GM13976 (cell line): ENCODE measurements at regions not wholly inside any gene's neighbourhood (a gene's known extent, or its start where the extent isn't known, plus 50 kb on each side); places are given as distances from the start of the nearest gene placed in this dataset.

ENCODE experiments used
- DNase-seq: peaks from one replicate; pipeline ENCODE4 v3.0.0; 2012; ENCODE audit warnings: low spot score
- CTCF ChIP-seq: IDR thresholded peaks from 2 replicates; pipeline ENCODE4 v1.5.1; 2012; ENCODE audit warnings: borderline replicate concordance, mild to moderate bottlenecking; ENCODE audit not compliant: insufficient read depth; ENCODE audit errors: extremely low read depth, missing control alignments, control extremely low read depth
- in situ Hi-C: fragments of 300-500 bp; cut with MboI; formaldehyde crosslinking; loops from one replicate; pipeline ENCODE4 v1.12.0; 2022; ENCODE audit warnings: low sequenced_read_pairs, mixed read lengths, inconsistent platforms; ENCODE audit not compliant: unreplicated experiment

- DNase-seq, result no peak
- in situ Hi-C loops, result no loop called here
- TF ChIP-seq CTCF, result no peak
Measured at GRCh38 chr3:145550522-145550921, 610.5 kb downstream of the PLOD2 start.

- DNase-seq, result no peak
- in situ Hi-C loops, result no loop called here
- no peak for TF ChIP-seq CTCF
Measured at GRCh38 chr3:145557405-145557804, 603.6 kb downstream of the PLOD2 start.

- TF ChIP-seq CTCF, result no peak
- DNase-seq, result no peak
- in situ Hi-C loops, result no loop called here
Measured at GRCh38 chr3:145578471-145578870, 582.5 kb downstream of the PLOD2 start.

- no peak for DNase-seq
- TF ChIP-seq CTCF, result no peak
- in situ Hi-C loops, result no loop called here
Measured at GRCh38 chr3:145581694-145582093, 579.3 kb downstream of the PLOD2 start.

- no peak for DNase-seq
- in situ Hi-C loops, result no loop called here
- no peak for TF ChIP-seq CTCF
Measured at GRCh38 chr3:145604851-145605250, 556.1 kb downstream of the PLOD2 start.

GRCh38 chr3:145620002-145620401 lies 541.0 kb downstream of the PLOD2 start:
- in situ Hi-C loops, result no loop called here
- TF ChIP-seq CTCF, result no peak

GRCh38 chr3:145620486-145620885 lies 540.5 kb downstream of the PLOD2 start:
- in situ Hi-C loops, result no loop called here
- no peak for TF ChIP-seq CTCF
- no peak for DNase-seq

More at GRCh38 chr3:145620002-145620401, 541.0 kb downstream of the PLOD2 start:
- DNase-seq, result no peak
